ENCODE measurements at regions not wholly inside any gene's neighbourhood (a gene's known extent, or its start where the extent isn't known, plus 50 kb on each side); places are given as distances from the start of the nearest gene placed in this dataset.

- Histone ChIP-seq H3K79me2 (ENCODE audit: insufficient read depth, low read length) (no peaks in the 10 kb centered on the region), H4K91ac (ENCODE audit: insufficient read length, low read depth, low read length) (no peak overlapping the region), H3T11ph (ENCODE audit: low read length) (no peak overlapping the region), H3K9ac (ENCODE audit: extremely low read depth, insufficient read length, low read length) (no peak overlapping the region), H3K4ac (ENCODE audit: low read depth, low read length) (no peak overlapping the region), H3K4me2 (ENCODE audit: insufficient read depth, insufficient read length, low read length) (no peak overlapping the region), H3K14ac (ENCODE audit: insufficient read depth, low read length) (no peak overlapping the region), H2BK15ac (ENCODE audit: low read depth, low read length) (no peak overlapping the region), H3K9me3 (ENCODE audit: control insufficient read depth, low read depth, low read length) (no peaks in the 10 kb centered on the region), H3K27me3 (ENCODE audit: insufficient read depth, low read length) (no peaks in the 10 kb centered on the region), H2BK120ac (ENCODE audit: low read depth, low read length, poor library complexity, severe bottlenecking) (no peak overlapping the region), H2BK20ac (ENCODE audit: low read depth, low read length, poor library complexity, severe bottlenecking) (no peak overlapping the region), H3K27ac (ENCODE audit: insufficient read length, low read depth, low read length) (no peak overlapping the region), H4K5ac (ENCODE audit: insufficient read length, low read depth, low read length) (no peak overlapping the region), H3K56ac (ENCODE audit: insufficient read length, low read depth, low read length) (no peak overlapping the region), H4K8ac (replicated peaks; ENCODE audit: insufficient read length, low read depth, low read length) (no peak overlapping the region), H2BK12ac (ENCODE audit: insufficient read length, low read depth, low read length) (no peak overlapping the region), H3K23ac (ENCODE audit: insufficient read length, low read depth, low read length) (no peak overlapping the region), H3K23me2 (ENCODE audit: insufficient read length, low read depth, low read length, poor library complexity, severe bottlenecking) (no peaks in the 10 kb centered on the region), H3K4me1 (ENCODE audit: insufficient read depth, low read length) (no peaks in the 10 kb centered on the region), H3K18ac (ENCODE audit: insufficient read length, low read depth, low read length) (no peak overlapping the region), H2BK5ac (ENCODE audit: insufficient read length, low read length) (no peak overlapping the region), H2AK5ac (ENCODE audit: insufficient read length, low read length) (no peak overlapping the region), H2AFZ (ENCODE audit: low read length) (no peak overlapping the region), H4K20me1 (ENCODE audit: control insufficient read depth, insufficient read depth, insufficient read length) (no peaks in the 10 kb centered on the region), H3K79me1 (ENCODE audit: insufficient read depth, low read depth, low read length, poor library complexity, severe bottlenecking) (no peaks in the 10 kb centered on the region)
- no peak for DNase-seq
- WGBS (ENCODE audit: extremely low coverage, insufficient read length, low lambda C conversion rate) = no CpG with 5 or more reads among the region's 1 CpG
- no peak for TF ChIP-seq CTCF (conservative IDR thresholded peaks at IDR 0.05)
- peaks cover 0 to 4% of the 10 kb centered on the region in 2 experiments; a peak in 1 of 5 replicates for H3K9me3 Mint-ChIP-seq
- peaks cover 8 to 23% of the 10 kb centered on the region in 2 experiments for H3K4me1 Mint-ChIP-seq
- no peaks in the 10 kb centered on the region for H3K27me3 Mint-ChIP-seq (ENCODE audit: low read depth)
- peaks cover 0 to 4% (median 0%) of the 10 kb centered on the region in 3 experiments; a peak in 1 of 7 replicates for H3K36me3 Mint-ChIP-seq (ENCODE audit: insufficient read depth in 1 of 3, low read depth in 3 of 3)
- H3K27ac Mint-ChIP-seq = no peak overlapping the region
- H3K4me3 Mint-ChIP-seq = no peak overlapping the region
Measured at GRCh38 chr7:9022456-9022855, 589.0 kb downstream of the NXPH1 start.

All from H9 (cell line).